Left ventricle myocardium superior (tissue), 1 donor: ENCODE measurements at regions not wholly inside any gene's neighbourhood (a gene's known extent, or its start where the extent isn't known, plus 50 kb on each side); places are given as distances from the start of the nearest gene placed in this dataset.
A peak's percentile ranks its signal among the peaks of the same experiment; 100 is the strongest.
"Not testable (repeated sequence)": the region's sequence is repeated elsewhere in the genome, so short reads cannot be mapped to it uniquely, and the experiment has no call there.

ENCODE experiments used
- ATAC-seq: fragments of 200-7000 bp; cut with Tn5 transposase; one replicate; pipeline ENCODE4 v1.9.1; 2020; ENCODE audit warnings: mild to moderate bottlenecking, moderate library complexity
- DNase-seq: peaks from one replicate; pipeline ENCODE4 v3.0.0-alpha.2; 2020
- intact Hi-C: fragments of 100-400 bp; cut with micrococcal nuclease; formaldehyde crosslinking; loops from one replicate; pipeline ENCODE4 v1.11.0; 2022
- donor health status: DM: no; HTN: yes; CAD: no; lungs with severe emphysema.

- DNase-seq: no peak
- no peak for ATAC-seq
- intact Hi-C loops: no loop called here
These were observed 638.7 kb upstream of the RGS18 start for GRCh38 chr1:191519519-191519918.

GRCh38 chr1:191520345-191520744 is 637.9 kb upstream of the RGS18 start:
- DNase-seq (no peak), ATAC-seq (no peak)
- intact Hi-C loops: no loop called here

DNA sequence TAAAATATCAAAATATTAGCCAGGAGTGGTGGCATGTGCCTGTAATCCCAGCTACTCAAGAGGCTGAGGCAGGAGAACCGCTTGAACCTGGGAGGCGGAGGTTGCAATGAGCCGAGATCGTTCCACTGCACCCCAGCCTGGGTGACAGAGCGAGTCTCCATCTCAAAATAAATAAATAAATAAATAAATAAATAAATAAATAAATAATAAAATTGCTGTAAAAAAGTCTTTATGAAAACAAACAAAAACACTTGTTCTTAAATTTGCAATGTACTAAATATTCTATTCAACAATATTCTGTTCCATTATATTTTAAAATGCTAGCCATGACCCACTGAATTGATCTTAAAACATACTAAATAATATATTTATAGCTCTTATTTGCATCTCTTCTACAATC is 632.3 kb upstream of the RGS18 start:
- ATAC-seq, intact Hi-C loops, DNase-seq: not testable (repeated sequence)

DNA sequence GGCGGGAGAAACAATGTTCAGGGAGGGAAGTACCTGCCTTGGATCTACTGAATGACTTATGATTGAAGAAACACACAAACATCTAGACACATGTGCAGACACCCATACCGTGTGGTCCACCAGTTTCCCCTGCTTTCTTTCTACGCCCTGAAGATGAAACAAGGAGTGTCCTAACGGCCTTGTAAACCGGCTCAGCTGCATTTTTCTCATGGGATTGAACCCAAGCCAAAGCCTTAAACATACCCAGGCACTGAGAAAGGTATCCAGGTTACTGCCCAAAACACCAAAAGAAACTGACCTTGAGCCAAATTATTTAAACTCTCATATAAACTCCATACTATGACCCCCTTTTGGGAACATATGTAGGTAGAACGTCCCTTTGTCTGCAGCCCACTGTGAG is 630.0 kb upstream of the RGS18 start:
- no peak for ATAC-seq
- DNase-seq: no peak
- intact Hi-C loops: no loop called here

- intact Hi-C loops: no loop called here
- no peak for ATAC-seq
- DNase-seq: no peak
These were observed 627.3 kb upstream of the RGS18 start for GRCh38 chr1:191530928-191531327.

GRCh38 chr1:191533254-191533653 is 625.0 kb upstream of the RGS18 start:
- DNase-seq: no peak
- intact Hi-C loops: no loop called here
- no peak for ATAC-seq

DNA sequence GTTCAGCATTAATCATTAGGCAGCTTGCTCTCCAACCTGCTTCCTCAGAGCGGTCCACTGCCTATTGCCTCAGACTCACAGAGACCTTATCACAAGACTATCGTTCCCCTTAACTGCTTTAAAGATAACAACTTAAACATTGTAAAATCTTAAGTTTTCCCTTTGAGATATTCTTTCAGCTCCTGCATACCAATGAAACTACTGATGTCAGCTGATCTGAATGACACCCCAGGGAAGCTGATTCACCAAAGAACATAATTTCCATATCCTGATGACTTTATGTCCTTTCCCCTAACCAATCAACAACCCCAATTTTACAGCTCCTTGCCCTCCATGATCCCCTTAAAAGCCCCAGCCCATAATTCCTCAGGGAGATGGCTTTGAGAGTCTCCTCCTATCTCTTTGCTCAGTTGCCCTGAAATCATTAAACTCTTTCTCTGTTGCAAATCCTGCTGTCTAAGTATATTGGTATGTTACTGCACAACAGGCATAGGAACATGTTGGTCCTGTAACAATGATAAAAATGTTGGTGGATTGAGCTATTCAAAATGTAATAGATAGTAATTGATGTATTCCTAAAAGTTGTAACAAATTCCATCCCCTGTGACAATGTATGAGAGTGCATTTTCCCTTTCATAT is 621.4 kb upstream of the RGS18 start:
- DNase-seq (no peak), ATAC-seq (no peak)
- intact Hi-C loops: no loop called here

- DNase-seq (no peak), ATAC-seq (no peak)
- intact Hi-C loops: no loop called here
These were observed 616.5 kb upstream of the RGS18 start for GRCh38 chr1:191541758-191542157.

GRCh38 chr1:191542444-191542843 is 615.8 kb upstream of the RGS18 start:
- intact Hi-C loops: no loop called here
- no peak for DNase-seq
- ATAC-seq: no peak

GRCh38 chr1:191546803-191547202 is 611.5 kb upstream of the RGS18 start:
- DNase-seq: no peak
- intact Hi-C loops: no loop called here
- no peak for ATAC-seq

- ATAC-seq (no peak), DNase-seq (no peak)
- intact Hi-C loops: no loop called here
These were observed 607.2 kb upstream of the RGS18 start for GRCh38 chr1:191551019-191551418.

DNA sequence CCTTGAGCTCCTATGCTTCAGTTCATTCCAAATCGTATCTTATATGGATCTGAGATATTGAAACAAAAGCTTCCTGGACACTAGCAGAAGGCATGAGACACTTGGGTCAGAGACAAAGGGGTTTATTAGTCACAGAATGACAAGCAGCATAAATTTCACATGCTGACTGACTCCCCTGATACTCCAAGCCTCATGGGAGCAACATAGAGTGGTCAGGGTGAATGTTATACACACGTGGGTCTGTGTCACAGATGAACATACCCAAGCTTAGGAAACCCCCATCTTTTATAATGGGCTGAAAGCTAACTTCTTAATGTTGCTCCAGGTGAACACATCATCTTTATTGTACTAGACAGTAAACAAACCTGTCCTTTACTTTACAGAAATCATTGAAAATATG is 599.9 kb upstream of the RGS18 start:
- DNase-seq: no peak
- no peak for ATAC-seq
- intact Hi-C loops: no loop called here

- intact Hi-C loops: no loop called here
- DNase-seq (no peak), ATAC-seq (no peak)
These were observed 597.0 kb upstream of the RGS18 start for GRCh38 chr1:191561276-191561675.

- ATAC-seq (no peak), DNase-seq (no peak)
- intact Hi-C loops: no loop called here
These were observed 594.0 kb upstream of the RGS18 start for GRCh38 chr1:191564275-191564674.

DNA sequence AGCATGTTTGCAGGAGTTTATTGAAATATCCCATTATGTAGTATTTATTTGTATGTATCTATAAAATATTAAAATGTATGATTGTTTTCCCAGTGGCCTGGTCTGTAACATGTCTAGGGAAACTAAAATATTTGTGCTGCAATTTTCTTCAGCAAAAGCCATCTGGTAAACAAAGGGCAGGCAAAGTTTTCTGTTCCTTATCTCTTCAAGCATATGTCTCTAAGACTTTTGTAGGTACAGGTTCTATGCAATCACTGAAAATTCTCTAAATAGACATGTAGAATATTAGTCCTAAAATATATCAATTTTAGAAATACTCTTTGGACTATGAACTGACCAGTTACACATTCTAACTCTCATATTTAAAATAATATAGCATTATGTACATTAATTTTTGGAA is 585.8 kb upstream of the RGS18 start:
- no peak for ATAC-seq
- intact Hi-C loops: no loop called here
- no peak for DNase-seq

GRCh38 chr1:191575180-191575579 is 583.1 kb upstream of the RGS18 start:
- no peak for ATAC-seq
- DNase-seq: no peak
- intact Hi-C loops: no loop called here

- no peak for DNase-seq
- ATAC-seq: no peak
- intact Hi-C loops: no loop called here
These were observed 582.5 kb upstream of the RGS18 start for GRCh38 chr1:191575746-191576145.

GRCh38 chr1:191577213-191577612 is 581.0 kb upstream of the RGS18 start:
- intact Hi-C loops: no loop called here
- DNase-seq (no peak), ATAC-seq (no peak)

- intact Hi-C loops: no loop called here
- ATAC-seq (peak; percentile 48), DNase-seq (no peak)
These were observed 580.0 kb upstream of the RGS18 start for GRCh38 chr1:191578281-191578680.

GRCh38 chr1:191579019-191579418 is 579.2 kb upstream of the RGS18 start:
- ATAC-seq: peak; percentile 90
- DNase-seq: no peak
- intact Hi-C loops: no loop called here

GRCh38 chr1:191582169-191582568 is 576.1 kb upstream of the RGS18 start:
- DNase-seq: no peak
- intact Hi-C loops: no loop called here
- no peak for ATAC-seq

DNA sequence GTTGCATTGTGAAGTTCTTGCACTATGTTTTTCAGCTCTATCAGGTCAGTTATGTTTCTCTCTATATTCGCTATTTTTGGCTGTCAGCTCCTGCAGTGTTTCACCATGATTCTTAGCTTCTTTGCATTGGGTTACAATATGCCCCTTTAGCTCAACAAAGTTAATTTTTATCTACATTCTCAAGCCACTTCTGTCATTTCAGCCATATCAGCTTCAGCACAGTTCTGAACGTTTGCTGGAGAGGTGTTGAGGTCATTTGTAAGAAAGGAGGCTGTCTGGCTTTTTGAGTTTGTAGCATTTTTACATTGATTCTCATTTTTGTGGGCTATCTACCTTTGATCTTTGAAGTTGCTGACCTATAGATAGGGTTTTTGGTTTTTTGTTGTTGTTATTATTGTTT is 573.2 kb upstream of the RGS18 start:
- no peak for ATAC-seq
- DNase-seq: no peak
- intact Hi-C loops: no loop called here
